ELF-1 (cell line): ENCODE measurements at regions not wholly inside any gene's neighbourhood (a gene's known extent, or its start where the extent isn't known, plus 50 kb on each side); places are given as distances from the start of the nearest gene placed in this dataset.

ENCODE experiments used
- DNase-seq: peaks from one replicate; pipeline ENCODE4 v3.0.0-alpha.2; 2016; ENCODE audit warnings: low read depth, low spot score

- no peak for DNase-seq
Measured at GRCh38 chr2:139836769-139837168, 1056.6 kb upstream of the NXPH2 start.

DNA sequence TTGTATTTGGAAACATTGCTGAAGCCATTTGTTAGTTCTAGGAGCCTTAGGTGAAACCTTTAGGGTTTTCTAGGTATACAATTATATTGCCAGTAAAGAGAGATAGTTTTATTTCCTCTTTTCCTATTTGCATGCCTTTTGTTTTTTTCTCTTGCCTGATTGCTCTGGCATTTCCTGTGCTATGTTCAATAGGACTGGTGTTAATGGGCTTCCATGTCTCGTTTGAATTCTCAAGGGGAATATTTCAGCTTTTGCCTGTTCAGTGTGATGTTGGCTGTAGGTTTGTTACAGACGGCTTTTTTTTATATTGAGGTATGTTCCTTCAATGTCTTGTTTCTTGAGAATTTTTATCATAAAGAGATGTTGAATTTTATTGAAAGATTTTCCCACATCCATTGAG, 1054.9 kb upstream of the NXPH2 start:
- DNase-seq = no peak

GRCh38 chr2:139828011-139828410, 1047.8 kb upstream of the NXPH2 start:
- DNase-seq = peak; percentile 4

DNA sequence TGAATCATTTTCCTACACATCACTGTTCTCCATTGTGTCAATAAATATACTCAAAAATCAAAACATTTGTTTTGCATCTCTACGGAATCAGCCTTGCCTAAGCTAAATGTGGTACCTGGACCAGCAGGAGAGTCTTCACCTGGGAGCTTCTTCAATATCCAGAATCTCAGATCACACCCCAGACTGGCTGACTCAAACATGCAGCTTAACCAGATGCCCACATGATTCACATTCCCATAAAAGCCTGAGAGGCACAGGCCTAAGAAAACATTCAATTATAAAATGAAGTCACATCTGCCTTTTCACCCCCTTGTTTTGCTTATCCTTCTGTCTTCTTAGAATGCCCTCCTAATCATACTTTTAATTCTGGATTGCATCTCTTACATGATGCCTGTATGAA, 1045.5 kb upstream of the NXPH2 start:
- DNase-seq = no peak

- no peak for DNase-seq
Measured at GRCh38 chr2:139819273-139819796, 1039.1 kb upstream of the NXPH2 start.

GRCh38 chr2:139814458-139814857, 1034.3 kb upstream of the NXPH2 start:
- no peak for DNase-seq

DNA sequence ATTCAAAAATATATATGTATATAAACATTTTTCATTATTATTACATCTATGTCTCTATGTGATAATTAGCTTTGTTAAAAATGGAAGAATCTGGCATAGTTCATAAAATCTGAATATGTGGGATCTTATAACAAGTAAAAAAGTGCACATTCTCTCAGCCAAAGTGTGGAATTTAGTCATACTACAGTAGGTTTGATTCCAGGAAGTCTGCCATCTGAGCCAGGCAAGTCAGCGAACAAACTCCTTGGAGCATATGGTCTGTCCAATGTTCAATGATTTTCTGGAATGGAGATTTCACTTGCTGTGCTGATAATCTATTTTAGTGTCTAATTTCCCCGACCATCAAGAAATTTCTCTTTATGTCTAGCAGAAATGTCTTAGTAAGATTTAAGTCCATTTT, 1033.2 kb upstream of the NXPH2 start:
- no peak for DNase-seq

DNA sequence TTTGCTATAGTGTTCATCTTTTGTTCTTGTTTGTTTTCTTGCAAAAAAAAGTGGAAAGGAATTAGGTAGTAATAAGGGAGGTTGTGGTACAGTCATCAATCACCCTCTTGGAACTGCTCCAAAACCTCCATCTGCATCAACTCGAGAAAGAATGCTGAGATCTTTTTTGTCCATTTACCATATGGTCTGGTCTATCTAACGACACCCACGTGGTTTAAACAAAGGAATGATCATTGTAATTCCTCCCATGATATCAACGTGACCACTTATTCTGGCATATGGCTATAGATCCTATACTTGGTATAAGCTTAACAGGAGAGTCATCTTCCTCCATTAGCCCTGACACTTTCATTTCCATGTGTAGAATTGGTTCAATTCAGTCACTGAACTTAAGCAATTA, 1025.3 kb upstream of the NXPH2 start:
- no peak for DNase-seq

- DNase-seq = no peak
Measured at GRCh38 chr2:139798391-139798790, 1018.2 kb upstream of the NXPH2 start.

GRCh38 chr2:139790807-139791752, 1010.9 kb upstream of the NXPH2 start:
- no peak for DNase-seq

DNA sequence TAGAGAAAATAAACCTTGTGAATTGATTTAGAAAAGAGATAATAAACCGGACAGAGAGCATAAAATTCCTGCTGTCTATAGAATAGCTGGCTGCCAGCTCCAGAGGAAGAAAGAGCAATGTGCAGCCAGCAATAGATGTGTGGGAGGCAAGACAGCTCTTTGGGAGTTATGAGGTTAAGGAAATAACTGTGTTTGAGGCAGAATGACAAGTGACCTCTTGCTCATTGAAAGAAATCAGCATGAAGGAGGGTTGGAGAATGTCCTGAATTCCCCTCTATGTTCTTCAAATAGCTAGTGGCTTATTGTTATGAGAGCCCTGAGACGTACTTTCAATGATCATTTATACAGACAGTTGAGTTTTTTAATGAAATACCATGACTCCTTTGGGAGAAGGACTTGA, 1009.9 kb upstream of the NXPH2 start:
- DNase-seq = no peak

DNA sequence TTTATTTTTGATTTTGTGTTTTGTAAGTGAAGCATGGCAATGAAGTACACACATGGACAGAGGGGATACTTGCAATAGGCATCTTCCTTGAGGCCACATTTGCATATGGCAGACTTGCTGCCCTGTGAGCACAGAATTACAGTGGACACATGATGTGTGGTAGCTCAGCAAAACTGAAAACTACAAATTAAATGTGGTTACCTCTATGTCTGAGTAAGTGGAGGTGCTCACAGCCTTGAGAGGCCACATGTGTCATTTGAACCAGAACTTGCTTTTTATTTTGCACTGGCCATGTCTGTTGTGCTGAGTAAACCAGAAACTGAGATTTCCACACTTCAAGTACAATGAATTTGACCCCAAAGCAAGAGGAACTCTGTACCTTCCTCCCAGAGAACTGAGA, 998.5 kb upstream of the NXPH2 start:
- no peak for DNase-seq

DNA sequence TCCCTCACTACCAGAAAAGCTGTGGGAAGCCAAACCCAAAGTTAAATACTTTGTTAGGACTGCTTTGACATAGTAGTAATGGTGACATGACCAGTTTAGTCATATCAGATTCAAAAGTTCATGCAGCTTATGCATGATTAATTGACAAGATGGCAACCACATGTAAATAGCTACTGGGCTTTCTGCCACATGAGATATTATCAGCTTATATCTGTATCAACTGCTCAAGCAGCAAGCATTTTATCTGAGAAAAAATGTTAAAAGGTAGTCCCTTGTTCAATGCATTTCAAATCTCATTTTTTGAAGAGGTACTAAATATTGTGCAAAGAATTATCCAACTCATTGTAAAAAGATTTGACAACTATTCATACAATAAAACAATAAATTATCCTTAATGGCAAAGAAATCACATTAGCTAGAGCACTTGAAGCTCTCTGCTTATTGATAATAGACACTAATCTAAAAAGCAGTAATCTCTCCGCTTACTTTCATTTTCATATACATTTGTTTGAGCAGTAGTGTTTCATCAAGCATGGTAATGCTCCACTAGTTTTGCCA, 993.6 kb upstream of the NXPH2 start:
- no peak for DNase-seq

GRCh38 chr2:139769633-139770032, 989.4 kb upstream of the NXPH2 start:
- no peak for DNase-seq

GRCh38 chr2:139763705-139764104, 983.5 kb upstream of the NXPH2 start:
- peak; percentile 5 for DNase-seq

GRCh38 chr2:139759000-139759505, 978.9 kb upstream of the NXPH2 start:
- no peak for DNase-seq

- DNase-seq = no peak
Measured at GRCh38 chr2:139746901-139747300, 966.7 kb upstream of the NXPH2 start.

DNA sequence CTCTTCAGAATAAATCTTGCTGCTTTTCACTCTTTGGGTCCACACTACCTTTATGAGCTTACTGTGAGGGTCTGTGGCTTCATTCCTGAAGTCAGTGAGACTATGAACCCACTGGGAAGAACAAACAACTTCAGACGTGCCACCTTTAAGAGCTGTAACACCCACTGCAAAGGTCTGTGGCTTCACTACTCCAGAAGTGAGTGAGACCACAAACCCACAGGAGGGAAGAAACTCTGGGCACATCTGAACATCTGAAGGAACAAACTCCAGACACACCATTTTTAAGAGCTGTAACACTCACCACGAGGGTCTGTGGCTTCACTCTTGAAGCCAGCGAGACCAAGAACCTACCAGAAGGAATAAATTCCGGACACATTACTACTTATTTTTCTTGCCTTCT, 964.1 kb upstream of the NXPH2 start:
- no peak for DNase-seq

DNA sequence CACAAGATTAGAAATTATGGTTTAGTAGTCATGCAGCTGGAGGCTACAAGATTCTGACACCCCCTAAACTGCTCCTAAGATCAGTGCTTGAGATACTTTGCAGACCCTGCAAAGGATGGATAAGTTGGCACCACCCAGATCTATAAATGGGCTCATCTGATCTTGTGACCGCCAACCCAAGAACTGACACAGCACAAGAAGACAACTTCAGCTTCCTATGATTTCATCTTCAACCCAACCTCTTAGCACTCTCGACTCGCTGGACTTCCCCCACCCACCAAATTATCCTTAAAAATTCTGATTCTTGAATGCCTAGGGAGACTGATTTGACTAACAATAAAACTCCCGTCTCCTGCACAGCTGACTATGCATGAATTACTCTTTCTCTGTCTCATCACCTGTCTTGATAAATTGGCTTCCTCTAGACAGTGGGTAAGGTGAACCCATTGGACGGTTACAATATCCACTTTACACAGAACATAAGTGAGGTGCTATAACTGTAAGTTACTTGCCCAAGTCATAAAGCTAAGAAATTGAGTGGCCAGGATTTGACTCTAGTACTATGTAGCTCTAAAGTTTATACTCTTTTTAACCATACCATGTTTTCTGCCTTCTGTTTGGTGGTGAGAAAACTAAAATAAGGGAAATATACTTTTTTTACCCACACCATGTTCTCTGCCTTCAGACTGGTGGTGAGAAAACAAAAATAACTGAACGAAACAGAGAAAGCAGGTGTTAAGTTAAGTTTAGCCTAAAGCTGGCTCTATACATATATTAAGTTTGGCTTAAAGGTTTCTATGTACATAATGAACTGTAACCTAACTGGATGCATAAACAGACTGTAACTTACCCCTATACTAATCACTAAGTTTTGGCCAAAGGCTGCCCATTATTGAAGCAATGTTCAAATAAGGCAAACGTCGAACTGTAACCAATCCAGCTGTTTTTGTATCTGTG, 962.3 kb upstream of the NXPH2 start:
- DNase-seq = no peak

GRCh38 chr2:139737659-139738058, 957.5 kb upstream of the NXPH2 start:
- no peak for DNase-seq

DNA sequence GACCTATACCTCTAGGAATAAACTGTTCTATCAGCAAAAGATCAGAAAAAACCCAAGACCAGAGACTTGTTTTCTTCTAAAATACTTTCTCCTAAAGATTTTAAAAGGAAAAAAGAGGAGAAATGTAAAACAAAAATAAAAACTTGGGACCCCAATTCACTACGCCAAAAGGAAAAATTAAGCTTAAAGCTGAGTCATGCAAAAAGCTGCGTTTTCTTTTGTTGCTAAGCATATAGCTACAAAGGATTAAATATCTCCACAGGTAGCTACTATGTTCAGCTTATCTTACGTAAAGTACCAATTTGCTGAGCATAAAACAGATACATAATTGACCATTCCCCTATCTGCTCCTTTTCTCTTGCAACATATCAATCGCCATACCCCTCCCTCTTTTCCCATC, 950.0 kb upstream of the NXPH2 start:
- no peak for DNase-seq
